Liver (tissue), 8 donors: ENCODE measurements at regions not wholly inside any gene's neighbourhood (a gene's known extent, or its start where the extent isn't known, plus 50 kb on each side); places are given as distances from the start of the nearest gene placed in this dataset.

ENCODE experiments used
- DNase-seq: peaks from one replicate; pipeline ENCODE4 v3.0.0-alpha.2; 2017; ENCODE audit warnings: low spot score
- H3K27ac ChIP-seq, 2 donors: one replicate each; pipeline ENCODE4 v1.7.0; 2013; ENCODE audit warnings: inconsistent platforms in 2 of 2, low read length in 2 of 2, control low read depth in 1 of 2, low read depth in 1 of 2, mild to moderate bottlenecking in 1 of 2
- H3K27me3 ChIP-seq, 4 donors: one replicate each; pipeline versions ENCODE4 v1.6.1 to v1.7.0; 2013; ENCODE audit warnings: low read length in 3 of 4, inconsistent platforms in 1 of 4, mild to moderate bottlenecking in 1 of 4, moderate library complexity in 1 of 4; ENCODE audit not compliant: control insufficient read depth in 4 of 4, insufficient read depth in 4 of 4
- H3K36me3 ChIP-seq, 4 donors: one replicate each; pipeline versions ENCODE4 v1.6.1 to v1.7.0; 2013; ENCODE audit warnings: low read length in 3 of 4, mild to moderate bottlenecking in 3 of 4, low read depth in 1 of 4, moderate library complexity in 1 of 4; ENCODE audit not compliant: control insufficient read depth in 4 of 4, insufficient read depth in 3 of 4
- H3K4me1 ChIP-seq, 4 donors: one replicate each; pipeline versions ENCODE4 v1.6.1 to v1.7.0; 2013; ENCODE audit warnings: low read length in 3 of 4, mild to moderate bottlenecking in 3 of 4, moderate library complexity in 1 of 4; ENCODE audit not compliant: control insufficient read depth in 4 of 4, insufficient read depth in 4 of 4
- H3K4me3 ChIP-seq, 3 donors: one replicate each; pipeline versions ENCODE4 v1.6.1 to v1.7.0; 2013; ENCODE audit warnings: low read length in 3 of 3, control low read depth in 1 of 3, low read depth in 1 of 3, mild to moderate bottlenecking in 1 of 3
- H3K9ac ChIP-seq, 2 donors: one replicate each; pipeline ENCODE4 v1.7.0; 2013; ENCODE audit warnings: low read length in 2 of 2, mild to moderate bottlenecking in 2 of 2, moderate library complexity in 2 of 2, control low read depth in 1 of 2, low read depth in 1 of 2
- H3K9me3 ChIP-seq, 4 donors: one replicate each; pipeline versions ENCODE4 v1.6.1 to v1.7.0; 2013; ENCODE audit warnings: low read length in 3 of 4; ENCODE audit not compliant: control insufficient read depth in 4 of 4
- ATF3 ChIP-seq: IDR thresholded peaks from 2 replicates; pipeline ENCODE4 v1.6.1; 2016; ENCODE audit warnings: antibody characterized with exemption
- CTCF ChIP-seq: fragments of 150-350 bp; IDR thresholded peaks from 2 replicates; pipeline ENCODE4 v1.5.1; 2017; ENCODE audit warnings: improper control_type of control experiment, low read depth, low read length; ENCODE audit not compliant: missing input control
- EGR1 ChIP-seq, 2 donors: IDR thresholded peaks; 2 replicates each; pipeline ENCODE4 v1.6.1; 2016 to 2018; ENCODE audit warnings: antibody characterized with exemption in 2 of 2, low read depth in 2 of 2
- FOXA1 ChIP-seq: IDR thresholded peaks from 2 replicates; pipeline ENCODE4 v1.6.1; 2016; ENCODE audit warnings: antibody characterized with exemption
- FOXA2 ChIP-seq: IDR thresholded peaks from 2 replicates; pipeline ENCODE4 v1.6.1; 2016; ENCODE audit warnings: antibody characterized with exemption
- GABPA ChIP-seq, 2 donors: IDR thresholded peaks in 1 of 2; conservative IDR thresholded peaks in 1 of 2; 2 replicates each; pipeline ENCODE4 v1.6.1; 2016; ENCODE audit warnings: antibody characterized with exemption in 2 of 2, mild to moderate bottlenecking in 1 of 2, moderate library complexity in 1 of 2
- HNF4A ChIP-seq, 2 donors: conservative IDR thresholded peaks; 2 replicates each; pipeline ENCODE4 v1.6.1; 2016; ENCODE audit warnings: antibody characterized with exemption in 2 of 2, mild to moderate bottlenecking in 2 of 2
- HNF4G ChIP-seq: IDR thresholded peaks from 2 replicates; pipeline ENCODE4 v1.6.1; 2016; ENCODE audit warnings: antibody characterized with exemption
- JUND ChIP-seq, 2 donors: IDR thresholded peaks; 2 replicates each; pipeline ENCODE4 v1.6.1; 2016; ENCODE audit warnings: antibody characterized with exemption in 2 of 2
- MAX ChIP-seq: IDR thresholded peaks from 2 replicates; pipeline ENCODE4 v1.6.1; 2016; ENCODE audit warnings: antibody characterized with exemption
- NR2F2 ChIP-seq: IDR thresholded peaks from 2 replicates; pipeline ENCODE4 v1.6.1; 2016; ENCODE audit warnings: antibody characterized with exemption
- RAD21 ChIP-seq, 2 donors: IDR thresholded peaks; 2 replicates each; pipeline ENCODE4 v1.6.1; 2016; ENCODE audit warnings: antibody characterized with exemption in 2 of 2, mild to moderate bottlenecking in 2 of 2
- REST ChIP-seq: IDR thresholded peaks from 2 replicates; pipeline ENCODE4 v1.6.1; 2016; ENCODE audit warnings: antibody characterized with exemption, mild to moderate bottlenecking
- RXRA ChIP-seq, 2 donors: IDR thresholded peaks; 2 replicates each; pipeline ENCODE4 v1.6.1; 2017 to 2018; ENCODE audit warnings: antibody characterized with exemption in 2 of 2, mild to moderate bottlenecking in 1 of 2
- SP1 ChIP-seq: IDR thresholded peaks from 2 replicates; pipeline ENCODE4 v1.6.1; 2018; ENCODE audit warnings: antibody characterized with exemption, mild to moderate bottlenecking
- TAF1 ChIP-seq: conservative IDR thresholded peaks from 2 replicates; pipeline ENCODE4 v1.6.1; 2016; ENCODE audit warnings: antibody characterized with exemption, mild to moderate bottlenecking
- YY1 ChIP-seq: IDR thresholded peaks from 2 replicates; pipeline ENCODE4 v1.6.1; 2016; ENCODE audit warnings: antibody characterized with exemption, mild to moderate bottlenecking
- ZBTB33 ChIP-seq: IDR thresholded peaks from 2 replicates; pipeline ENCODE4 v1.6.1; 2016; ENCODE audit warnings: antibody characterized with exemption
- WGBS: extraction: QIAGEN DNeasy Blood & Tissue Kit; methylation state at CpG from one replicate; pipeline ENCODE4 v1.1.7; 2013; 5-methylcytosine and 5-hydroxymethylcytosine counted together
- donor health status: healthy.
- donor health status: healthy.
- donor health status: healthy.
- donor health status: healthy.
- donor health status: healthy.

GRCh38 chr20:19045371-19045770 lies 167.1 kb upstream of the SLC24A3 start:
- no peak for DNase-seq
- Histone ChIP-seq H3K36me3 (no peaks in the 10 kb centered on the region), H3K9me3 (no peaks in the 10 kb centered on the region), H3K27ac (no peak overlapping the region), H3K27me3 (no peaks in the 10 kb centered on the region), H3K9ac (no peak overlapping the region), H3K4me3 (no peak overlapping the region), H3K4me1 (no peaks in the 10 kb centered on the region)
- WGBS, result 88% methylated on average over 4 of the region's 4 CpGs
- TF ChIP-seq TAF1 (no peak), NR2F2 (no peak), RXRA (IDR thresholded peaks at IDR 0.05) (no peak), HNF4G (no peak), RAD21 (IDR thresholded peaks at IDR 0.05) (no peak), EGR1 (IDR thresholded peaks at IDR 0.05; ENCODE audit: low read depth in 2 of 2) (no peak), ATF3 (no peak), HNF4A (conservative IDR thresholded peaks at IDR 0.05) (no peak), MAX (no peak), JUND (IDR thresholded peaks at IDR 0.05) (no peak), CTCF (no peak), FOXA2 (no peak), REST (no peak), YY1 (no peak), FOXA1 (no peak), GABPA (IDR thresholded peaks at IDR 0.05 in 1 of 2, conservative IDR thresholded peaks at IDR 0.05 in 1 of 2) (no peak), ZBTB33 (no peak), SP1 (no peak)
